Fibroblast of peridontal ligament (primary cell): ENCODE measurements at regions not wholly inside any gene's neighbourhood (a gene's known extent, or its start where the extent isn't known, plus 50 kb on each side); places are given as distances from the start of the nearest gene placed in this dataset.

Experiments
- DNase-seq: peaks from one replicate; pipeline ENCODE4 v3.0.0-alpha.2; 2010; ENCODE audit errors: extremely low read depth

DNA sequence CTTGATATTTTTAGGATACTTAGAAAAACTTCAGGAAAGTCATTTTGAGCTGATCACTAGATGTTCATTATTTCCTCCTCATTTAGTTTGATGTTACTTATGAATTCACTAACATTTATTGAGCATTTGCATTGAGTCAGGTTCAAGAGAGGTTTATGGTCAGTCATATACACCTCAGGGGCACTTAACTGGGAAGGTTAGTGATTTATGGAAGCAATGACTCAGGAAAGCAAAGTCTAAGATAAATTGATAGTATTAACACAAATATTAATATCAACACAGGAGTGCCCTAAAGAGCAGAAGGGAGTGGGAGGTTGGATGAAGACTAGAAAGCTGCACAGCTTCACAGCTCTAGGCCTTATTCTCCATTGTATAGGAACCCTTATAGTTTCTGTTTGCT is 177.0 kb upstream of the TNFAIP3 start:
- DNase-seq: no peak

DNA sequence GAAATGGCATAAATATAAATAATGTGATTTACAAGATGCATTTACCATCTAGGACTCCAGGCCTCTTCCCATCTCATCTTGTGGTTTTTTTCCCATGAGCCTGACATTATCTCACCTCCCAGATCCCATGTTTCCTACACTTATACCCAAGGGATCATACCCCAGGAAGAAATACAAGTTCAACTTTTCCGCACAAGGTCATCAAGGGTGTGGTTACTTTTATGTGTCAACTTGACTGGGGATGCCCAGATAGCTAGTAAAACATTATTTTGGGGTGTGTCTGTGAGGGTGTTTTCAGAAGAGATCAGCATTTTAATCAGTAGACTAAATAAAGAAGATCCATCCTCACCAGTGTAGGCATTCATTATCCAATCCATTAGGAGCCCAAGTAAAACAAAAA is 176.3 kb upstream of the TNFAIP3 start:
- no peak for DNase-seq

DNA sequence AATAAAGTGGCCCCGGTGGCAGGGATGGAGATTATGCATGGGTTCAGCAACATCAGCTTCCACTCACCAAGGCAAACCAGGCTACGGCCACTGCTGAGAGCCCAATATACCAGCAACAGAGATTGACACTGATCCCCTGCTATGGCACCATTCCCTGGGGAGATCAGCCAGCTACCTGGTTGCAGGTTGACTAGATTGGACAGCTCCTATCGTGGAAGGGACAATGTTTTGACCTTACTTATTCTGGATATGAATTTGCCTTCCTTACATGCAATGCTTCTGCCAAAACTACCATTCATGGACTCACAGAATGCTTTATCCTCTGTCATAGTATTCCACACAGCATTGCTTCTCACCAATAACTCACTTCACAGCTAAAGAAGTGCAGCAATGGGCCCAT is 174.8 kb upstream of the TNFAIP3 start:
- DNase-seq: no peak

DNA sequence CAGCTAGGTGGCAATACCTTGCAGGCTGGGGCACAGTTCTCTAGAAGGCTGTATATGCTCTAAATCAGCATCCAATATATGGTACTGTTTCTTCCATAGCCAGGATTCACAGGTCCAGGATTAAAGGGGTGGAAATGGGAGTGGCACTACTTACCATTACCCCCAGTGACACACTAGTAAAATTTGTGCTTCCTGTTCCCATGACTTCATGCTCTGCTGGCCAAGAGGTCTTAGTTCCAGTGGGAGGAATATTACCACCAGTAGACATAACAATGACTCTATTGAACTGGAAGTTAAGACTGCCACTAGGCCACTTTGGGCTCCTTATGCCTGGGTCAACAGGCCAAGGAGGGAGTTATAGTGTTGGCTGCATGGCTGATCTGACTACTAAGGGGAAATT is 174.3 kb upstream of the TNFAIP3 start:
- DNase-seq: no peak

DNA sequence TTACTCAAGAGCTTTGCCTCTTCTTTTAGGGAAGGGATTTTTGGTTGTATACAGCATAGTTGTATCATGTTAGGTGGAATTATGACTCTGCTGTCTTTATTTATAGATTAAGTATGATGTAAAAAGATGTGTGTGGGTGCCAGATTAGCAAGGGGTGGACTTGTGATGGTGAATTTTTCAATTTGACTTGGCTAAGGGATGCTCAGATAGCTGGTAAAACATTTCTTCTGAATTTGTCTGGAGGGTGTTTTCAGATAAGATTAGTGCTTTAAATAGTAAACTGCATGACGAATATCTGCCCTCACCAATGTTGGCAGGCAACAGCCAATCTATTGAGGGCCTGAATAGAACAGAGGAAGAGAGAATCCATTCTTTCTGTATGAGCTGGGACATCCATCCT is 173.3 kb upstream of the TNFAIP3 start:
- no peak for DNase-seq

DNA sequence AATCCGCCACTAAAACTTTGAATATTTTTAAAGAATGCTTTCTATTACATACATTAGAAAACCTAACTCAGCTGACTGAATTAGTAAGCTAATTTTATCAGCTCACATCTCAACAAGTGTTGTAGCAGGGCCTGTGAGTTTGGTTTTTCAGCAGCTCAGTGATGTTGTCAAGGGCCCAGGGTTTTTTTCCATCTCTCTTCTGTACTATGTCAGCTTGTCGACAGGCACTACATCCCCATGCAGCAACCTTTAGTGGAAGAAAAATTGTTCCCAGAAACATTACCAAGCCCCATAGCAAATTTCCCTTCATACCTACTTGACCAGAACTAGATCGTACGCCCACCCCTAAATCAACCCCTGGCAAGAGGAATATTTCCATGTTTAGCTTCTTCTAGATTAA is 170.3 kb upstream of the TNFAIP3 start:
- DNase-seq: no peak

DNA sequence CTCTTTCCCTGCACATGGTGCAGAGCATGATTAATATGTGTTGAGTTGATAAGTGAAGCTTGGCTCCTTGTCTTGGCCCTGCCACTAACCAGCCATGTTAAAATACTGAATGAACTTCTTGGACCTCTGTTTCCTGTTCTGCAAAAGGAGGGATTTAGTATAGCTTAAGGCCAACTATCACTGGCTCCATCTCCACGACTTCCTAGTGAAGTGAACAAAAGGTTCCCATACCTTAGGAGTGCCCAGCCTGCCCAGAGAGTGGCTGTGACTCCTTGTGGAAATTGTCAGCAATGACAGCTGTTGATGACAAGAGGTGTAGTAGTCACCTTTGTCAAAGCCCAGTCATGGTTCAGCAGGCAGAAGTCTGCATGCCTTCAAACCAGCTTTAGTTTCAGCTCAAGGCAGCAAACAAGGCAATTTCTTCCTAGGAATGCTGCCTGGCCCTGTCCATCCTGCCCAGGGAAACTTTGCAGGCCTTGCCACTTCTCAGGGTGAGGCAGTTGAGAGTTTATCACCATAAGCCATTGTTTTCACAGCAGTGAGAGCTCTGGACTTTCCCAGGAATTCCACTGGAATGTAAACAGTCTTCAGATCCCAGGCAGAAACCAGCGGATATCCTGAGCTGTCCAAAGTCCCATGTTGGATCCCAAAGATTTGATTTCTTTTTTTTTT is 169.7 kb upstream of the TNFAIP3 start:
- peak; percentile 80 for DNase-seq

DNA sequence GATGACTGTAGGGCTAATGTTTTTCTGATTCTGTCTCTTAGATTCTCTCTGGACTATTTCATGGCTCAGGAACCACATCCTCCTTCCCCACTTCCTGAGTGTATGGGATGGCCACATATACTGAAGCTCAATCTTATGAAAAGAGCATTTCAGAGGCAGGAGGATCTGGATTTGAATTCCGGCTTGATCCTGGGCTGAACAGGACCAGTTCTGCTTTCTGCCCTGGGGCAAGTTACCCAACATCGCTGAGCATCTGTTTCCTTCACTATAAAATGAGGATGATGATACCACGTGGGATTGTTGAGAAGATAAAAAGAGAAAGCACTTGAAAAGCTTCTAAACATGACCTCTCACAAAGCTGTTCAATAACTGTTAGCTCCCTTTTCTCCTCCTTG is 168.4 kb upstream of the TNFAIP3 start:
- DNase-seq: no peak

DNA sequence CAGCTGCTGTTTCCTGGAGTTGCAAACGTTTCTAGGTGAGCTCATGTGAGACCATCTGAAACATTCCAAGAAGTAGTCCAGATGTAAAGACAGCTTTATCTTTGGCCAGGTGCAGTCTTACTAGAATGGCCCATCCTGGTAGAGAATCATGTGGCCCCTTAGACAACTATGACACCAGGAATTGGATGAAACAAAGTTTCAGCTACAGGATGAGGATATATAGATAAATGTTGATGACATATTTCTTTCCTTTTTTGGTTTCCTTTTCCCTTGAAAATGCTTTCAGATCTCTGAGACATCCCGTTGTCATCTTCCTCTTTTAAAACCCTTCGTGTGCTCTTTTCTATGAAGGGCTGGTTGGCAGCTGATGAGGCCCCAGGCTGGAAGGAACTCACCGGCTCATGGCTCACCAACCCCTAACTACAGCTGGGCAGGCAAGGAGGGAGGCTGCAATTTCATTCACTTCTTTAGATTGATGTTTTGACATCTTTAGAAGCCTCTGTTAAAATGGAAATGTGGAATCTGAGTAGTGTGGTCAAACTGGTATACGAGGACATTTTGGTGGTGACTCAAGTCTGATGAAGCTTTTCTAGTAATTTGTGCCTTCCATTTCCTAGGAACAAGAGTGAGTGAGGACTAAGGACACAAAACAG is 167.9 kb upstream of the TNFAIP3 start:
- DNase-seq: peak; percentile 34

DNA sequence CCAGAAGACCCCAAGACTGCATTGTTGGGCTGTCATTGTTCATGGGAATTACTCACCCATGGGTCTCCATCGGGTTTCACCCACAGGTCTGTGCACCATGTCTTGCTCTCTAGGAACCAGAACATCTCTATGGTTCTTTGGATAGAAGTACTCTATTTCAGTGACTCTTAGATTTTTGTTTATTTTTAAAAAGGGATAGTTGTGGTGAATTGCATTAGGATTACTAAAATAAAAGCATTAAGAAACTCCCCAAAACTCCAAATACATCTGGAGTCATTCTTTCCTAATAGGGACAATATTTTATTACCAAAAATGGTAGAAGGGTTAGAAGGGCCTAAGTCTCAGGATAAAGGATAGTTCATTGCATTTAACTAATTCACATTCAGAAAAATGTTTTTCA is 166.9 kb upstream of the TNFAIP3 start:
- peak; percentile 50 for DNase-seq

DNA sequence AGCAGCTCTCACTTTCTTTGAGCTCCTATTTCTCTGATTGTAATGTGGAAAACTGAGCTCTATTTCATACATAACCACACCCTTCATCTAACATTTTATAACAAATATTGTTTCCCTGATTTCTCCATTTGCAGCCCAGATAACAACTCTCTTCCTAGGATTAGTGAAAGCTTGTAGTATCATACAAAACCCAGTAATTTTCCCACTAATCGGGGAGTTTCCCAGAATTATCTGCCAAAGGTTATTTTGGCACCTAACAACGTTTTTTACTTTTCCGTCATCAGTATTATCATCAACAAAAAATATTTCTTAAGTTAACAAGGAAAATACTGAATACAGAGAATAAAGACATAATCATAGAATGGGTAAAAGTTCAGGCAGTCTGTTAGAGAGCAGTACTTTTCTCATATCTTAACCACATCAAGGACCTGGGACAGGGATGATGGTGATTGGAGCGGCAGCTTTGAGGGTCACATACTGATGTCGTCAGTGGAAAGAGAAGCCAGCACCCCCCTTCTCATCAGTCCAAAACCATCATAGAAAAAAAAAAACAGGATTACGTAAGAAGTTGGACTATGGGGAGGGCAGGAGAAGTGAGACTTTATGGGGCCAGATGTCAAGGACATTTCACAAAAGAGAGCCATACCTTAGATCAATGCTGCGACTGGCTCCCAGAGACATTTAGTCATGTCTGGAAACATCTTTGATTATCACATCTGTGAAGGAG is 166.1 kb upstream of the TNFAIP3 start:
- no peak for DNase-seq

DNA sequence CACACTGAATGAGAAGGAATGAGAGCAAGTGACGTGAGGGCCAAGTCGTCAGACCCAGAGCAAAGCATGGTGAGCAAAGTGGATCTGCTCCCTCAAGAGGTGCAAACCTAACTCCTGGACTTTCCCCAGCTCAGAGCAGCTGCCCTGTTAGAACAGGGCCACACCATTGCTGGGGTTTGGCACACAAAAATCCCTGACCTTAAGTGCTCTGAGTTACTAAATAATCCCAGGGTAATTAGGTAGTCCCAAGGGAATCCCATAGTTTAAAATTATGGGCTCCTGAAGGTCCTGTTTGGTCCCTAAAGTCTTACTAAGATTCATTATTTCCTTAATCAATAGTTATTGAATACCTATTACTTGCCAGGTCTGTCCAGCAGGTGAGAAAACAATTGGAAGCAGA is 165.1 kb upstream of the TNFAIP3 start:
- DNase-seq: no peak

DNA sequence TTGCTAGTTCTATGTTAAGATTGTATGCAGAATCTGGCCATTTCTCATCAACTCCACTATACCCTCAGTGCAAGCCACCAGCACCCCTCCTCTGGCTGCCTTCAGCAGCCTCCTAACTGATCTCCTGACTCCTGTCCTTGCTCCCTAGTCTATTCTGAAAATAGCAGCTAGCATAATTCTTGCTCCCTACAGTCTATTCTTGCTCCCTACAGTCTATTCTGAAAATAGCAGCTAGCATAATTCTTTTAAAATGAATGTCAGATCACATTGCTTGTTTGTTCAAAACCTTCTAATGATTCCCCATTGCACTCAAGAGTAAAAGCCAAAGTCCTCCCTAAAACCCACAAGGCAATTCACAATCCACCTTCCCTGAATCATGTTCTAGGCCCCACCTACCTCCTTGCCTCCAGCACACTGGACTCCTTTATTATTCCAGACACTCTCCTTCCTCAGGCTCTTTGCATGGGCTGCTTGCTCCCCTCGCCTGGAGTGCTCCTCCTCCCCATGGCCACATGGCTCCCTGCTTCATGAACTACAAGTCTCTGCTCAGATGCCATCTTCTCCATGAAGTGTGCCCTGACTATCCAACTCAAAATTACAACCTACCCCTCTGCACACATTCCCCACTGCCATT is 164.2 kb upstream of the TNFAIP3 start:
- DNase-seq: peak; percentile 36

DNA sequence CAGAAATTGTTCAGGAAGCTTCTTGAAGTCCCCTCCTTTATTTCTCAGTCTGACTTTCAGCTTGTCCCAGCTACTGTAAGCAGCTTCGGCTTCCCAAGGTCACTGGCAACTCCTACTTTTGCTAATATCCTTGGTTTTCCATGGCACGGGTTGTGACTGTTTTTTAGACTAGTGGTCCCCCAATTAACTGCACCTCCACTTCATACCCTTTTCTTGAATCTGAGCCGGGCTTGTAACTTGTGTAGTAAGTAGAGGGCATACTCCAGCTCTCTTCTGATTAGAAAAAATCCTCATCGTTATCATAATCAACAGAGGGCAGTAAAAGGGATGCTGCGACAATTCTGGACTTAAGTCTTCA is 162.3 kb upstream of the TNFAIP3 start:
- no peak for DNase-seq

DNA sequence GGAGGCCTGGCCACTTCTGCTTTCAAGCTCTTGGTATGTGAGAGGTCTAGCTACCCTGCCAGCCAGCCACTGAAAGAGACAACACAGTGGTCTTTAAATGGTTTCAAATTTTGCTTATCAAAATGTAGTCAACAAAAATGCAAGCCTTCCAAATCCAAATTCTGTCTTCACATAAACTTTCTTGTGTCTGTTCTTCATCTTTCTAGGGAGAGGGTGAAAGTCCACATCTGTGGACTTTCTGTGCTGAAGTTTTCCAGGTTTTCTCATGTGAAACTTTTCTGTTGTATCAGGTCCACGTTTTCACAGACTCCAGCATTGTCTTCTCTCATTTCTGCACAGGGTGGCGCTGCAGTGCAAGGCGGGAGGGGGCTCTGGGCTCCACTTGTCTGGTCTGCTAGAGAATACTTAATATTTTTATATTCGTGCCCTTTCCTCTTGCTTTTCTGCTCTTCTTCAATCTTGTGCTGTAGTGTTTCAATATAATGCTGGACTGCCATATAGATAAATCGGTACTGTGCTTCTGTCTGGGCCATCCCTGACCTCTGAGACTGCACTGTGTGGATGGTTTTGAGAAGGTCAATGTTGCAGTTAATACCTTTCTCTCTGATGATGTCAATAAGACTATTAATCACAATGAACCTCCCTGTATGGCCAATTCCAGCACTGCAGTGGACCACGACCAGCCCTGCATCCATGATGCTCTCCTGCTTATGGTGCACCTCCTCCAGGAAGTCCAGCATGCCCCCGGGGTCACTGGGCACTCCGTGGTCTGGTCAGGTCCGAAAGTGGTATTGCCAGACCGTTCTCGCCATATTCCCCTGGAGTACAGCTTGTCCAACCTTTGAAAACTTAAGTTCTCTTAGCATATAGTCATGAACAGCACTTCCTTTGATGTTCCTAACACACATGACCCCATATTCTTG is 161.6 kb upstream of the TNFAIP3 start:
- DNase-seq: peak; percentile 73

DNA sequence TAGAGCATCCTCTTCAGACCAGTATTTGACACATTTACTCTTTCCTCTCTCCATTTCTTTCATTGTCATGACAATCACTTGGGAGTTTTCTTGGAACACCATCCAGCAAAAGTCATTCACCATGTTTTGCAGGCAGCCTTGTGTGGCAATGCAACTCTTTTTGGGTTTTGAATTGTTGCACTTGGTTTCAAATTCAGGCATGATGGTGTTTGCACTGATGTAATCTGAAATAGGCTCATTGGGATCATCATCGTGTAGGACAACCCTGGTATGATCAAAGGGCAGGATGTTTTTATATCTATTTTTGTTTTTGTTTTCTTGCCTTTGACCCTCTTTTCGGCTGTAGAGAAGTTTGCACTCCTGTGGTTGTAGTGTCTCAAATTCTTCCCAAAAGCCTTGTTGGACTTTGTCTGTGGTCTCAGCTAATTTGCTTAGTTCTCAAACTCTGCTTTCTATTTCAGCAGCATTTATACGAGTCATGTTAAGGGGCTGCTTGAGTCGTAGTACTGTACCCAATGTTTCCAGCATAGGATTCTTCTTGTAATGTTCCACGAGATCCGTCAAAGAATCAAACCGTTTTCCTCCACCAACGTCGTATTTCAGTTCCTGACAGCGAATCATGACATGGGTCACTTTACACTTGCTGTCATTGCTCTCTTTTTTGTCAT is 160.8 kb upstream of the TNFAIP3 start:
- DNase-seq: peak; percentile 39

DNA sequence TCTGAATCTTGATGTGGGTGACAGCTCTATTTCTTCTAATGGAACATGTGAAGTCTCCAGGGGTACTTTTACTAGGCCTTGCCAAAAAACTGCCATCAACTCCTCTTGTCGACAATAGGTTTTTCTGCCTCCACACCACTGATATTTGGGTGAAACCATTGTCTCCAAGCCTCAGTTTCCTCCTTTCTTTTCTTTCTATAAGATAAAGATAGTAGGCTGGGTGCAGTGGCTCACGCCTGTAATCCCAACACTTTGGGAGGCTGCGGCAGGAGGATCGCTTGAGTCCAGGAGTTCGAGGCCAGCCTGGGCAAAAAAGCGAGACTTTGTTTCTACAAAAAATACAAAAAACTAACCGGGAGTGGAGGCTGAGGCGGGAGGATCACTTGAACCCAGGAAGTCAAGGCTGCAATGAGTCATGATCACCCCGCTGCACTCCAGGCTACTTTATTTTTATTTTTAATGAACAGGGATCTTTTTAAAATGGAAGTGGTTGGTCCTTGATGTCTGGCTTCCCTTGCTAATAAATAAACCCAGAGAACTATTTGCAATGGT is 159.9 kb upstream of the TNFAIP3 start:
- DNase-seq: no peak

DNA sequence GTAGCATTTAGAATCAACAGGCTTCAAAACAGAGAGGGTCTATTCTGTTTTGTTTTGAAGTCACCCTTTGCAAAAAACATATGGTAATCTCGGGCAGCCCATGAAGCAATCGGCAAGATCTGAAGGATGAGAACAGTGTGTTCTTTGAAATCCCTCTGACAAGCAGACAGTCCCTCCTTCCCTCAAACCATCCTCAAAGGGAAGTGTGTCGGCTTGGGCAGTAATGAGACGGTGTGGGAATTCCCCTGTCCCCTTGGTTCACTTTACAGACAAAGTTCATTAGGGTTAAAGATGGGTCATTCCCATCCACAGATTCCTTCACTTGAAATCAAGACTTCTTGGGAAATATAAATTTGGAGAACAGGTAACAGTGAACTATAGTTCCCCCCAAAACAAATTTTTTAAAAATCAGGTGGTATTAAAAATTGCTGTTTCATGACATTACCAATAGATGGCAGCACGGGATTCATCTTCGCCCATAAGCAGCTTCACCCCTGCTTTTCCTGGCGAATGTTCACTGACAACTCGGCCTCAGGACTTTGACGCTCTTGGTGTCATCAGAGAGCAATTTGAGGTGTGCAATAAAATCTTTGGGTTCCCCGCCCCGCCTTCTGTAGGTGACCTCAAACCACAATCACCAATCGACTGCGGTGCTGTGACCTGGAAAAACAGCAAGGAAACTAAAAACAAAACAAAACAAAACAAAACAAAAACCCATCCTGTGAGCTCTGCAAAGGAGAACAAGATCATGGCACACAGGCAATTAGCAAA is 159.3 kb upstream of the TNFAIP3 start:
- peak; percentile 89 for DNase-seq

DNA sequence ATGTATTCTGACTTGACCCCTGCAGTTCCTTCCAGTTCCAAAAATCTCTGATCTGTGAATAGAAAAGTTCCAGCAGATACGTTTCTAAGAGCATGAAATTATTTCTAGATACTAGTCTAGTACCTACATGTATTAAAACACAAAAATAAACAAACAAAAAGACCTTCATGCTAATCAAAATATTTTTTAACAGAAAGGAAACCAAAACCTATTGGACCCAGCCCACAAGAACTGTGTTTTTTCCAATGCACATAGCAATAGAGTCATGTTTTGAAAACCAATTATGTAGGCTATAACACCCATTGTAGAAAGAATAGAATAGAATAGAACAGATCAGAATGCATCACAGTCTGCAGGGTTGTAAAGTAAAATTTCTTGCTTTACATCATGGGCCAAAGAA is 158.6 kb upstream of the TNFAIP3 start:
- DNase-seq: no peak
